Thoracic aorta (tissue), 2 donors: ENCODE measurements at regions not wholly inside any gene's neighbourhood (a gene's known extent, or its start where the extent isn't known, plus 50 kb on each side); places are given as distances from the start of the nearest gene placed in this dataset.

Source experiments
- ATAC-seq: fragments of 150-250 bp; one replicate; pipeline ENCODE4 v1.8.0; 2017; ENCODE audit warnings: low read depth; ENCODE audit not compliant: insufficient number of reproducible peaks, low FRiP score
- DNase-seq: peaks from one replicate; pipeline ENCODE4 v3.0.0-alpha.2; 2020; ENCODE audit warnings: low spot score
- H3K27ac ChIP-seq, 2 donors: fragments of 200-600 bp; sonication (generic); 1 replicate in 1 of 2; 2 replicates in 1 of 2; pipeline ENCODE4 v1.5.1; 2016; ENCODE audit warnings: mild to moderate bottlenecking in 2 of 2, moderate library complexity in 2 of 2
- H3K27me3 ChIP-seq: fragments of 200-600 bp; sonication (generic); replicated peaks from 2 replicates; pipeline ENCODE4 v1.6.0; 2016; ENCODE audit warnings: mild to moderate bottlenecking; ENCODE audit not compliant: insufficient read depth
- H3K36me3 ChIP-seq: fragments of 200-600 bp; sonication (generic); one replicate; pipeline ENCODE4 v1.5.1; 2016
- H3K4me1 ChIP-seq, 2 donors: fragments of 200-600 bp; sonication (generic); 1 replicate in 1 of 2; 2 replicates in 1 of 2; pipeline versions ENCODE4 v1.5.1 to v1.6.0; 2016; ENCODE audit warnings: low read depth in 2 of 2, mild to moderate bottlenecking in 1 of 2; ENCODE audit not compliant: control insufficient read depth in 1 of 2
- H3K4me3 ChIP-seq: fragments of 200-600 bp; sonication (generic); 2 replicates; pipeline ENCODE4 v1.5.1; 2016; ENCODE audit warnings: mild to moderate bottlenecking
- H3K9me3 ChIP-seq: fragments of 200-600 bp; sonication (generic); 2 replicates; pipeline ENCODE4 v1.5.1; 2016
- TF ChIP-seq, protein P1 (sequence below): fragments of 200-600 bp; sonication (generic); IDR thresholded peaks from one replicate; pipeline ENCODE4 v1.5.1; 2019; ENCODE audit warnings: antibody characterized with exemption

DNA sequence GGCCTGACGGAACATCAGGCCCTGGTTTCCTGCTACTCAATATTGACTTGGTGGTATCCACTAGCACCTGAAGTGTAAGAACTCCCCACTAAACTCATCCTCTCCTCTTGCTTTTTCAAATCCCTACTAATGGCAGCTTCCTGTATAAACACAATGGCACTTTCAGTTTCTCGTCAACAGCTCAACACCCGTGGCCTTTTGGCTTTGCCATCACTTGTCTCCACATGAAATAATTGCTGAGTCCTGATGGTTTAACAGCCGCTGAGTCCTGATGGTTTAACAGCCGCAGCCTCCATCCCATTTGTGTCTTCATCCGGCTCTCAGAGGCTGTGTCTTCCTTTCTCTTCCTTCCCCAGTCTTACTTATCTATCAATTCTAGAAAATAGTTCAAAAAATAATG, 261.4 kb upstream of the PITRM1 start:
- H3K4me3 ChIP-seq: no peak overlapping the region
- no peaks in the 10 kb centered on the region for H3K27me3 ChIP-seq
- H3K36me3 ChIP-seq: no peaks in the 10 kb centered on the region
- no peak overlapping the region for H3K27ac ChIP-seq
- H3K4me1 ChIP-seq: peaks cover 5 to 21% of the 10 kb centered on the region in 2 donors
- TF ChIP-seq, protein P1, sequence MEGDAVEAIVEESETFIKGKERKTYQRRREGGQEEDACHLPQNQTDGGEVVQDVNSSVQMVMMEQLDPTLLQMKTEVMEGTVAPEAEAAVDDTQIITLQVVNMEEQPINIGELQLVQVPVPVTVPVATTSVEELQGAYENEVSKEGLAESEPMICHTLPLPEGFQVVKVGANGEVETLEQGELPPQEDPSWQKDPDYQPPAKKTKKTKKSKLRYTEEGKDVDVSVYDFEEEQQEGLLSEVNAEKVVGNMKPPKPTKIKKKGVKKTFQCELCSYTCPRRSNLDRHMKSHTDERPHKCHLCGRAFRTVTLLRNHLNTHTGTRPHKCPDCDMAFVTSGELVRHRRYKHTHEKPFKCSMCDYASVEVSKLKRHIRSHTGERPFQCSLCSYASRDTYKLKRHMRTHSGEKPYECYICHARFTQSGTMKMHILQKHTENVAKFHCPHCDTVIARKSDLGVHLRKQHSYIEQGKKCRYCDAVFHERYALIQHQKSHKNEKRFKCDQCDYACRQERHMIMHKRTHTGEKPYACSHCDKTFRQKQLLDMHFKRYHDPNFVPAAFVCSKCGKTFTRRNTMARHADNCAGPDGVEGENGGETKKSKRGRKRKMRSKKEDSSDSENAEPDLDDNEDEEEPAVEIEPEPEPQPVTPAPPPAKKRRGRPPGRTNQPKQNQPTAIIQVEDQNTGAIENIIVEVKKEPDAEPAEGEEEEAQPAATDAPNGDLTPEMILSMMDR: no peak
- DNase-seq: no peak
- no peak for ATAC-seq
- H3K9me3 ChIP-seq: no peaks in the 10 kb centered on the region

GRCh38 chr10:3433131-3433530, 260.5 kb upstream of the PITRM1 start:
- Histone ChIP-seq H3K27ac (no peak overlapping the region), H3K36me3 (no peaks in the 10 kb centered on the region), H3K9me3 (no peaks in the 10 kb centered on the region), H3K4me3 (no peak overlapping the region), H3K27me3 (no peaks in the 10 kb centered on the region), H3K4me1 (peaks cover 5 to 21% of the 10 kb centered on the region in 2 donors)
- DNase-seq (no peak), ATAC-seq (no peak)
- TF ChIP-seq, protein P1: no peak

DNA sequence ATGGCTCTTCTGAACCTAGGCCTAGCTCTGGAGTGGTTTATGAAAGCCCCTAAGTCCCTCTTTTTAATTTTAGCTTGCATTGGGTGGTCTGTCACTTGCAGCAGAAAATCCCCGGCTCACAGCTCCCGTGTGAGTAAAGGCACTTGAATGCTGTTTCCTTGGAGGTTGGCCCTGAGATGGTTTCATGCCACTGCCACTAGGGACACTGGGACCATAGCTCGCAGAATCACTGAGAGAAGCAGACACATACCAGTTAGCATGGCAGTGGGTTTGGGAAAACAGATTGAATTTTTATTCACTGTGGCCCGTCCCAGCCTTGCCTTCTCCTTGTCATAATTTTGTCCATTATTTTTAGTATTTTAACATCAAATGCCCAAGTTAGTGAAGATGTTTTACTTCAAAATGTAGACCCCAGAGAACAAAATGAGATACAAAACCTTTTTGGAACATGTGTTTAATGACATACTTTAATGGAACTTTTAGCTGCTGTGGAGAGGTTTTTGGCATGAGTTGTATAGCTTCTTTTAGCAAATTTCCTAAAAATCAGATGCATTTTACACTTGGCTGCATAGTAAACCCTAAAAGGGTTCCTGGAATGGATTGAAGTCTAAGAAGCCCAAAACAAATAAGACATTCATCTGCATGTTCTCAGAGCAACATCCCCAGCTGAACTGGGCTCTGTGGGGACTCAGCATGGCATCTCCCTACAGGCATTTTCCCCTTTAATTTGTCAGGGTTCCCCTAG, 259.7 kb upstream of the PITRM1 start:
- H3K27me3 ChIP-seq: no peaks in the 10 kb centered on the region
- peaks cover 5 to 15% of the 10 kb centered on the region in 2 donors for H3K4me1 ChIP-seq
- no peak overlapping the region for H3K4me3 ChIP-seq
- DNase-seq: no peak
- H3K36me3 ChIP-seq: no peaks in the 10 kb centered on the region
- no peaks in the 10 kb centered on the region for H3K9me3 ChIP-seq
- TF ChIP-seq, protein P1: peak; percentile 32
- ATAC-seq: no peak
- no peak overlapping the region for H3K27ac ChIP-seq

- no peak for ATAC-seq
- H3K27ac ChIP-seq: no peak overlapping the region
- DNase-seq: no peak
- no peaks in the 10 kb centered on the region for H3K9me3 ChIP-seq
- H3K4me1 ChIP-seq: peaks cover 5 to 8% of the 10 kb centered on the region in 2 donors
- TF ChIP-seq, protein P1: no peak
- H3K4me3 ChIP-seq: no peak overlapping the region
- no peaks in the 10 kb centered on the region for H3K36me3 ChIP-seq
- no peaks in the 10 kb centered on the region for H3K27me3 ChIP-seq
Measured at GRCh38 chr10:3430501-3430900, 257.9 kb upstream of the PITRM1 start.

DNA sequence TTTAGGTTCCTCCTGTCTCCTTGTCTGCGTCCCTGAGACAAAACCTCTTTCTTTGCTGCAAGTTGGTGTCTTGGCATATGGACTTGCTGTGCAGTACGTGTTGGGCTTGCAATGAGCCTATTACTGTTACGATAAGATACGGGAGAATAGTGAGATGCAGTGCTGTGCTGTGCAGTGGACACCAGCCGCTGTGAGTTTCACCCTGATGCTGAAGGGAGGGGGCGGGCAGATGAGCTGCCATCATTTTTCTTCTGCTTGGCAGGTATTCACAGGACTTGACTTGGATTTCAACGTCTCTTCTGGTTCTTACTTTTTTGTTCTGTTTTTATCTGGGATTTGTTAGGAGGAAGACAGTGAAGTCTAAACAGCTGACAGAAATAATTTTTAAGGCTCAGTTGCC, 257.1 kb upstream of the PITRM1 start:
- DNase-seq: no peak
- Histone ChIP-seq H3K36me3 (no peaks in the 10 kb centered on the region), H3K27me3 (no peaks in the 10 kb centered on the region), H3K9me3 (no peaks in the 10 kb centered on the region), H3K4me1 (peaks cover 5 to 8% of the 10 kb centered on the region in 2 donors), H3K27ac (no peak overlapping the region), H3K4me3 (no peak overlapping the region)
- no peak for ATAC-seq
- TF ChIP-seq, protein P1: no peak
